ENCODE measurements at regions not wholly inside any gene's neighbourhood (a gene's known extent, or its start where the extent isn't known, plus 50 kb on each side); places are given as distances from the start of the nearest gene placed in this dataset.

DNA sequence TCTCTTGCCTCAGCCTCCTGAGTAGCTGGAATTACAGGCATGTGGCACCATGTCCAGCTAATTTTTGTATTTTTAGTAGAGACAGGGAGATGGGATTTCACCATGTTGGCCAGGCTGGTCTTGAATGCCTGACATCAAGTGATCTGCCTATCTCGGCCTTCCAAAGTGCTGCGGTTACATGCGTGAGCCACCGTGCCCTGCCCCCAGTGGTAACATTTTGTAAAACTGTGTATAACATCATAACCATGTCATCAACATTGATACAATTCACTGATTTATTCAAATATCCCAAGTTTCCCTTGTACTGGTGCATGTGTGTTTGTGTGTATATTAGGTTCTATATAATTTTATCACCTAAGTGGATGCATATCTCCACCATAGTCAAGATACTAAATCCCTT, 70.0 kb downstream of the PDCL3 start:
- H3K27me3 ChIP-seq (ENCODE audit: control insufficient read depth, insufficient read depth, low read length): peaks cover 7% of the 10 kb centered on the region
- no peak overlapping the region for H3K4me3 ChIP-seq (ENCODE audit: low read depth, low read length)
- TF ChIP-seq, protein P1, sequence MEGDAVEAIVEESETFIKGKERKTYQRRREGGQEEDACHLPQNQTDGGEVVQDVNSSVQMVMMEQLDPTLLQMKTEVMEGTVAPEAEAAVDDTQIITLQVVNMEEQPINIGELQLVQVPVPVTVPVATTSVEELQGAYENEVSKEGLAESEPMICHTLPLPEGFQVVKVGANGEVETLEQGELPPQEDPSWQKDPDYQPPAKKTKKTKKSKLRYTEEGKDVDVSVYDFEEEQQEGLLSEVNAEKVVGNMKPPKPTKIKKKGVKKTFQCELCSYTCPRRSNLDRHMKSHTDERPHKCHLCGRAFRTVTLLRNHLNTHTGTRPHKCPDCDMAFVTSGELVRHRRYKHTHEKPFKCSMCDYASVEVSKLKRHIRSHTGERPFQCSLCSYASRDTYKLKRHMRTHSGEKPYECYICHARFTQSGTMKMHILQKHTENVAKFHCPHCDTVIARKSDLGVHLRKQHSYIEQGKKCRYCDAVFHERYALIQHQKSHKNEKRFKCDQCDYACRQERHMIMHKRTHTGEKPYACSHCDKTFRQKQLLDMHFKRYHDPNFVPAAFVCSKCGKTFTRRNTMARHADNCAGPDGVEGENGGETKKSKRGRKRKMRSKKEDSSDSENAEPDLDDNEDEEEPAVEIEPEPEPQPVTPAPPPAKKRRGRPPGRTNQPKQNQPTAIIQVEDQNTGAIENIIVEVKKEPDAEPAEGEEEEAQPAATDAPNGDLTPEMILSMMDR (IDR thresholded peaks at IDR 0.05; ENCODE audit: insufficient read depth, low read length, poor library complexity, severe bottlenecking): no peak
- no peak for DNase-seq (ENCODE audit: low read depth)
- no peaks in the 10 kb centered on the region for H3K36me3 ChIP-seq (ENCODE audit: control insufficient read depth, insufficient read depth, low read length)

DNA sequence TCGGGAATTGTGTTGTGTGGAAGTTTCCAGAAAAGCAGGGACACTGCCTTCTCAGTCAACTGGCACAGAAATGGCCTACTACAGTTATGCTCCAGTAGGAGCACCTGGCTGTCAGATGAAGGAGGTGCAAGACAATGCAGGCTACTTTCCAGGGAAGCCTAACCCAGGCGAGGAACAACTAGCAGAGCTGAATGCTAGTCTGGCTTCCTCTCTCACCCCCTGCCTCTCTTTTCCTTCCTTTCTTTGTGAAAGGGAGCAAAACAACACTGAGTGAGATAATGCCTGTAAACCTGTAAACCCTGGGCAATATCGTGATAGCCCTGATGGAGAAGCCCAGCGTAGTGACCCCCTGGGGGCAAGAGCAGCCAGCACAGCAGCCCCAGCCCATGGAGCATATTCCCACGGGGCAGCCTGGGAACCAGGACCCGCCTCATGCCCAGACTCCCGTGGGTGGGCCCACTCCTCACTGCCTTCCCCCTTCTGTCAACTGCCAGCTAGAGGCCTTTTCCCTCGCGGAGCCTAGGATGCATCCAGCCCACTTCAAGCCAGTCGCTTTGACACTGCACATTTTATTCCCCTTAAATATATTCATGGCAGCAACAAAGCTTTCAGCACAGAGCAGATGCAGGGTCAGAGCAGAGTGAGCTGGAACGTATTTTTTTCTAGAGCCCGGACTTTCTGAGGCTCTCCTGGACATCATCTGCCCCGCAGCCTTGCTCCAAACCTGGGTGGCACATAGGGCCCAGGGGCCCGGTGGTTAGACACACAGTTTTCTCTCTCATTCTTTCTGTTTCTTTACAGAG, 77.0 kb downstream of the PDCL3 start:
- Histone ChIP-seq H3K27me3 (ENCODE audit: control insufficient read depth, insufficient read depth, low read length) (peaks cover 12% of the 10 kb centered on the region), H3K4me3 (ENCODE audit: low read depth, low read length) (no peak overlapping the region), H3K36me3 (ENCODE audit: control insufficient read depth, insufficient read depth, low read length) (no peaks in the 10 kb centered on the region)
- TF ChIP-seq, protein P1 (IDR thresholded peaks at IDR 0.05; ENCODE audit: insufficient read depth, low read length, poor library complexity, severe bottlenecking): no peak
- no peak for DNase-seq (ENCODE audit: low read depth)

DNA sequence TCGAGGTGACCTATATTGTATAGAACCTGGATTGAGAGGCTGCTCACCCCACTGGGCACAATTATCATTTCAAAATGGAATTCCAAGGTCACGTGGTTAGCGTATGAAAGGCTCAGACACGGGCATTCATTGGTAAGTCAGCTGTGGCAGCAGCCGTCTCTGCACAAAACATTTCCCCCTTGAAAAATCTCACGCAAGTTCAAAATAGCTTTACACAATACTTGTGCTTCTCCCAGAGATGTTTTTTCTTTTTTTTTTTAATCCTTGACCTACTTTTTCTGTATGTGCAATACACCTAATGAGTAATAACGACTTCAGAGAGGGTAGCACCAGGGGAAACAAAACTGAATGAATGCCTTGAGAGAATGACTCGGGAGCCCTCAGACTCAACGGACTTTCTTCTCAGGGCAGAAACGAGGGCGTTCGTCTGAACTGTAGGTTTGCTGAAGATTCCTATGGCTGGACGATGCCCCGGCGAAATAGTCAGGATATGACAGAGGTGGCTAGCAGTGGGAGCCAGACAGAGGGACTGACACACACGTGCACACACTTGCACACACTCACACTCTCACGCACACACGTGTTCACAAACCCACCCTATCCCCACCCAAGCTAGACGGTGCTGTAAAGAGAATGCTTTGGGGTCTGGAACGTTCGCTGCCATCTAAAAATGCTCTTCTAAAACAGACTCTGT, 77.8 kb downstream of the PDCL3 start:
- no peak overlapping the region for H3K4me3 ChIP-seq (ENCODE audit: low read depth, low read length)
- no peak for DNase-seq (ENCODE audit: low read depth)
- peaks cover 12% of the 10 kb centered on the region for H3K27me3 ChIP-seq (ENCODE audit: control insufficient read depth, insufficient read depth, low read length)
- H3K36me3 ChIP-seq (ENCODE audit: control insufficient read depth, insufficient read depth, low read length): no peaks in the 10 kb centered on the region
- TF ChIP-seq, protein P1 (IDR thresholded peaks at IDR 0.05; ENCODE audit: insufficient read depth, low read length, poor library complexity, severe bottlenecking): no peak

DNA sequence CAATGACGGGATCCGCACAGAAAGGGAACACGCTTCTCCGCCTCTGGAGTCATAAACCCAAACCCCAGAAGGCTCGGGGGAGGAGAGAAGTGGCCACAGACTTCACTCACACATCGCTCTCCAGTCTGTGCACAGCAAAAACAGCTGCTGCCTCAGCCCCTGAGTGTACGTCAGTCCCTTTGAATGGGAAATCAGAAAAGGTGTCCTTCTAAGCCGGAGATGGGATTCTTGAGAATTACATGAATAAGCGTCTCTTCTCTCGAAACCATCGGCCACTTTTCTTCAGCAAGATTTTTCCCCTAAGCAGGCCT, 78.3 kb downstream of the PDCL3 start:
- no peak for DNase-seq (ENCODE audit: low read depth)
- TF ChIP-seq, protein P1 (IDR thresholded peaks at IDR 0.05; ENCODE audit: insufficient read depth, low read length, poor library complexity, severe bottlenecking): no peak
- Histone ChIP-seq H3K36me3 (ENCODE audit: control insufficient read depth, insufficient read depth, low read length) (no peaks in the 10 kb centered on the region), H3K27me3 (ENCODE audit: control insufficient read depth, insufficient read depth, low read length) (peaks cover 12% of the 10 kb centered on the region), H3K4me3 (ENCODE audit: low read depth, low read length) (no peak overlapping the region)

DNA sequence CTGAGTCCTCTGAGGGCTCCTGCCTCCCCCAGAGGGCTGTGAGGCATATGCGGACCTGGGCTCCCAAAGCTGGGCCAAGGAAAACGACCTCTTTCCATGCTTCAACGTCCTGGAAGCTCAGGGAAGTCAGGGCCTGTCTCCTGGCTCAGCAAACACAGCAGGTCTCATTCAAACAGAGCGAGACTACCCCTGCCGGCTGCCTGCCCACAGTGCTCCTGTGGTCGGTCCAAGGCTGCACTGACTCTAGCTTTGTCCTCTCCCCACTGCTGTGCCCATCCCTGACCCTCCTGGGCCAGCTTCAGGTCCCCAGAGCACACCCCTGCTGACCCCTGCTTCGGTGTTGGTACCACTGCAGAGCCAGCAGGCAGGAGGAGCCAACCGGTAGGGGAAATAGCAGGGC, 79.6 kb downstream of the PDCL3 start:
- H3K27me3 ChIP-seq (ENCODE audit: control insufficient read depth, insufficient read depth, low read length): peaks cover 12% of the 10 kb centered on the region
- no peaks in the 10 kb centered on the region for H3K36me3 ChIP-seq (ENCODE audit: control insufficient read depth, insufficient read depth, low read length)
- TF ChIP-seq, protein P1 (IDR thresholded peaks at IDR 0.05; ENCODE audit: insufficient read depth, low read length, poor library complexity, severe bottlenecking): no peak
- no peak for DNase-seq (ENCODE audit: low read depth)
- H3K4me3 ChIP-seq (ENCODE audit: low read depth, low read length): no peak overlapping the region
